Daoy (cell line): ENCODE measurements at regions not wholly inside any gene's neighbourhood (a gene's known extent, or its start where the extent isn't known, plus 50 kb on each side); places are given as distances from the start of the nearest gene placed in this dataset.
A peak's percentile ranks its signal among the peaks of the same experiment; 100 is the strongest.

Source experiments
- DNase-seq: peaks from one replicate; pipeline ENCODE4 v3.0.0-alpha.2; 2015; ENCODE audit warnings: low read depth

- DNase-seq = no peak
Measured at GRCh38 chr3:151992326-151993041, 119.0 kb downstream of the SUCNR1 start.

- DNase-seq = no peak
Measured at GRCh38 chr3:151995091-151995490, 121.6 kb downstream of the SUCNR1 start.

- DNase-seq = no peak
Measured at GRCh38 chr3:151998744-151999143, 125.3 kb downstream of the SUCNR1 start.

- no peak for DNase-seq
Measured at GRCh38 chr3:151999936-152000335, 126.5 kb downstream of the SUCNR1 start.

GRCh38 chr3:152011812-152012735 is 138.6 kb downstream of the SUCNR1 start:
- no peak for DNase-seq

GRCh38 chr3:152019508-152019907 is 146.1 kb downstream of the SUCNR1 start:
- DNase-seq = peak; percentile 5

- peak; percentile 93 for DNase-seq
Measured at GRCh38 chr3:152021951-152022461, 148.6 kb downstream of the SUCNR1 start.

- DNase-seq = peak; percentile 67
Measured at GRCh38 chr3:152026033-152026556, 152.7 kb downstream of the SUCNR1 start.

- DNase-seq = no peak
Measured at GRCh38 chr3:152030320-152030719, 156.9 kb downstream of the SUCNR1 start.

- no peak for DNase-seq
Measured at GRCh38 chr3:152031321-152031720, 157.9 kb downstream of the SUCNR1 start.

GRCh38 chr3:152037297-152037696 is 163.9 kb downstream of the SUCNR1 start:
- DNase-seq = no peak

- no peak for DNase-seq
Measured at GRCh38 chr3:152037953-152038352, 164.5 kb downstream of the SUCNR1 start.

GRCh38 chr3:152038490-152038889 is 165.0 kb downstream of the SUCNR1 start:
- no peak for DNase-seq

GRCh38 chr3:152039887-152040286 is 166.4 kb downstream of the SUCNR1 start:
- DNase-seq = no peak

GRCh38 chr3:152040319-152040718 is 166.9 kb downstream of the SUCNR1 start:
- no peak for DNase-seq

- no peak for DNase-seq
Measured at GRCh38 chr3:152043620-152044019, 170.2 kb downstream of the SUCNR1 start.

- no peak for DNase-seq
Measured at GRCh38 chr3:152046280-152046679, 172.8 kb downstream of the SUCNR1 start.

- peak; percentile 21 for DNase-seq
Measured at GRCh38 chr3:152047465-152047864, 174.0 kb downstream of the SUCNR1 start.

GRCh38 chr3:152048831-152049230 is 175.4 kb downstream of the SUCNR1 start:
- no peak for DNase-seq

GRCh38 chr3:152050903-152051302 is 177.5 kb downstream of the SUCNR1 start:
- no peak for DNase-seq

- no peak for DNase-seq
Measured at GRCh38 chr3:152051501-152052404, 178.3 kb downstream of the SUCNR1 start.
